IPS-15b (cell line): ENCODE measurements at regions not wholly inside any gene's neighbourhood (a gene's known extent, or its start where the extent isn't known, plus 50 kb on each side); places are given as distances from the start of the nearest gene placed in this dataset.
"Not testable (repeated sequence)": the region's sequence is repeated elsewhere in the genome, so short reads cannot be mapped to it uniquely, and the experiment has no call there.

Source experiments
- H3K27me3 ChIP-seq: one replicate; pipeline ENCODE4 v1.6.1; 2013; ENCODE audit warnings: low read length; ENCODE audit not compliant: control insufficient read depth, insufficient read depth
- H3K36me3 ChIP-seq: one replicate; pipeline ENCODE4 v1.6.1; 2013; ENCODE audit warnings: low read length; ENCODE audit not compliant: control insufficient read depth, insufficient read depth
- H3K4me1 ChIP-seq: one replicate; pipeline ENCODE4 v1.6.1; 2013; ENCODE audit warnings: mild to moderate bottlenecking, low read length; ENCODE audit not compliant: control insufficient read depth, insufficient read depth
- H3K4me3 ChIP-seq: one replicate; pipeline ENCODE4 v1.5.1; 2013; ENCODE audit warnings: low read depth, low read length
- H3K9ac ChIP-seq: one replicate; pipeline ENCODE4 v1.6.1; 2013; ENCODE audit warnings: low read depth, mild to moderate bottlenecking, low read length
- H3K9me3 ChIP-seq: one replicate; pipeline ENCODE4 v1.6.1; 2013; ENCODE audit warnings: mild to moderate bottlenecking, low read length; ENCODE audit not compliant: control insufficient read depth, insufficient read depth

GRCh38 chr11:11207428-11207827 lies 145.6 kb downstream of the CSNK2A3 start:
- Histone ChIP-seq H3K27me3 (no peaks in the 10 kb centered on the region), H3K9ac (no peak overlapping the region), H3K36me3 (no peaks in the 10 kb centered on the region)

GRCh38 chr11:11206484-11206883 lies 146.6 kb downstream of the CSNK2A3 start:
- H3K36me3 ChIP-seq, result no peaks in the 10 kb centered on the region
- H3K9ac ChIP-seq, result no peak overlapping the region
- H3K4me1 ChIP-seq, result no peaks in the 10 kb centered on the region
- H3K9me3 ChIP-seq, result no peaks in the 10 kb centered on the region
- no peak overlapping the region for H3K4me3 ChIP-seq
- no peaks in the 10 kb centered on the region for H3K27me3 ChIP-seq

More at GRCh38 chr11:11207428-11207827, 145.6 kb downstream of the CSNK2A3 start:
- no peaks in the 10 kb centered on the region for H3K9me3 ChIP-seq
- no peak overlapping the region for H3K4me3 ChIP-seq
- H3K4me1 ChIP-seq, result no peaks in the 10 kb centered on the region

DNA sequence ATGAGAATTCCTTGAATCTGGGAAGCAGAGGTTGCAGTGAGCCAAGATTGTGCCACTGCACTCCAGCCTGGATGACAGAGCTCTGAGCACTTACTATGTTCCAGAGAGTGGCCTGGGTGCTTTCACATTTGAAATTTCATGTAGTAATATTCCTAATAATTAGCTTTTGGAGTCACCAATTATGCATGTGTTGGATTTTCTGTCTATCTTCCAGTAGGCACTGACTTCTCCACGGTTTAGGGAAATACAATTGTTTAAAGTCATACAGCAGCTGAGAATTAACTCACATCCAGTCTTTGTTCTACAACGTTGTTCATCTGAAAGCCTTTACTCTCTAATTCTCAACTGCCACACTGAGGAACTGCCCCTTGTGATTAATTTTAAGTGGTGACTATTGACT lies 150.2 kb downstream of the CSNK2A3 start:
- H3K36me3 ChIP-seq, result no peaks in the 10 kb centered on the region
- H3K9ac ChIP-seq, result no peak overlapping the region
- H3K4me1 ChIP-seq, result no peaks in the 10 kb centered on the region
- H3K9me3 ChIP-seq, result no peaks in the 10 kb centered on the region
- no peaks in the 10 kb centered on the region for H3K27me3 ChIP-seq
- no peak overlapping the region for H3K4me3 ChIP-seq

- H3K36me3 ChIP-seq, H3K9me3 ChIP-seq, H3K27me3 ChIP-seq, H3K4me3 ChIP-seq, H3K4me1 ChIP-seq, H3K9ac ChIP-seq: not testable (repeated sequence)
Observed at GRCh38 chr11:11201302-11201701, 151.7 kb downstream of the CSNK2A3 start.

- Histone ChIP-seq H3K9me3 (no peaks in the 10 kb centered on the region), H3K4me1 (no peaks in the 10 kb centered on the region), H3K9ac (no peak overlapping the region), H3K4me3 (no peak overlapping the region), H3K27me3 (no peaks in the 10 kb centered on the region), H3K36me3 (no peaks in the 10 kb centered on the region)
Observed at GRCh38 chr11:11192541-11192940, 160.5 kb downstream of the CSNK2A3 start.

DNA sequence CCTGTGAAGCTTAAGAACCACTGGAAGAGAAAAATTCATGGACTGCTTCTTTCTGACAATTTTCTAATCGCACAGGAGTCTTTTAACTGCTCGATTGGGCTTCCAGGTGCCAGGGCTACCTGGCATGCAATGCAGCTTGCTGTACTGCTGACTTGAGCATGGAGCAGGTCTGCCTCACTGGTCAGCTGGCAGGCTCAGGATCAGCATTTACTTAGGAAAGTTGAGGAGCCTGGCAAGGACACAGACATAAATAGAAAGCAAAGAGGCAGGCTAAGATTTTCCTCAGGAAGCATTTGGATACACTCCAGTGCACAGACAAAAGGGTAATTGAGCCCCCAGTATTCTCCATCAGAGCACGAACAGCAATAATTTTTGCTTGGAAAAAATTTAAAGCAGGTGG lies 163.5 kb downstream of the CSNK2A3 start:
- H3K9ac ChIP-seq, result no peak overlapping the region
- H3K36me3 ChIP-seq, result no peaks in the 10 kb centered on the region
- H3K4me1 ChIP-seq, result no peaks in the 10 kb centered on the region
- H3K9me3 ChIP-seq, result no peaks in the 10 kb centered on the region
- H3K27me3 ChIP-seq, result no peaks in the 10 kb centered on the region
- H3K4me3 ChIP-seq, result no peak overlapping the region

DNA sequence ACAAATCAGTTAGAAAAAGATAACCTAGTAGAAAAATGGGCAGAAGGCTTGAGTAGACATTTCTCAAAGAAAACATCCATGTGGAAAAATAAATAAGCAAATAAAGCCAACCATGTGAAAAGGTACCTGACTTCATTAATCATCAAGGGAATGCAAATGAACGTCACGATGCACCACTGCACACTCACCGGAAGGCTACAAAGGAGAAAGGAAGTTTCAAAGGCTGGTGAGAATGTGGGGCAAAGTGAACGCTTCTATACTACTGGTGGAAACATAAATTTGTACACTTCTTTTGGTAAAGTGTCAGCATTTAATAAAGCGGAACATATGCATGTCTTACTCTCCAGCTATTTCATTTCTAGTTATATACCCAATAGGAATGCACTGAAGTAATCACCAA lies 166.8 kb downstream of the CSNK2A3 start:
- no peaks in the 10 kb centered on the region for H3K36me3 ChIP-seq
- no peaks in the 10 kb centered on the region for H3K4me1 ChIP-seq
- no peaks in the 10 kb centered on the region for H3K27me3 ChIP-seq
- no peaks in the 10 kb centered on the region for H3K9me3 ChIP-seq
- no peak overlapping the region for H3K9ac ChIP-seq
- H3K4me3 ChIP-seq, result no peak overlapping the region

DNA sequence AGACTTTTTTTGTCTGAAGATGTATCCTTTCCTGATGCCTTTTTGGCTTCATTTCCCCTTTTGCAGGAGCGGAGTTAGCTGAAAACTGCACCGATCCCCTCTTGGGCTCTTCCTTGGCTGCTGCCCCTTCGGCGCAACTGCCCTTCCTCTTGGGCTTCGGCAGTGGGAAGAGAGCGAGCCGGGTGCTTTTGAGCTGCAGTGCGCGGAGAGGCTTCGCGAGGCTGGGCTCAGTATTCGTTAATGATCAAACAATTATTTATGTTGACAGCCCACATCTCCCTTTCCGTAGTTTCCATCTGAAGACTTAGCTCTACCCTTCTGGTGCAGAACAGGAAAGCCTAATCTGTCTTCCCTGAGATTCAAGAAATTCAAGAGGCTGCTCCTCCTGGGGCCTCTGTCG lies 170.8 kb downstream of the CSNK2A3 start:
- Histone ChIP-seq H3K27me3 (no peaks in the 10 kb centered on the region), H3K4me1 (no peaks in the 10 kb centered on the region), H3K9ac (no peak overlapping the region), H3K36me3 (no peaks in the 10 kb centered on the region), H3K4me3 (no peak overlapping the region), H3K9me3 (no peaks in the 10 kb centered on the region)

DNA sequence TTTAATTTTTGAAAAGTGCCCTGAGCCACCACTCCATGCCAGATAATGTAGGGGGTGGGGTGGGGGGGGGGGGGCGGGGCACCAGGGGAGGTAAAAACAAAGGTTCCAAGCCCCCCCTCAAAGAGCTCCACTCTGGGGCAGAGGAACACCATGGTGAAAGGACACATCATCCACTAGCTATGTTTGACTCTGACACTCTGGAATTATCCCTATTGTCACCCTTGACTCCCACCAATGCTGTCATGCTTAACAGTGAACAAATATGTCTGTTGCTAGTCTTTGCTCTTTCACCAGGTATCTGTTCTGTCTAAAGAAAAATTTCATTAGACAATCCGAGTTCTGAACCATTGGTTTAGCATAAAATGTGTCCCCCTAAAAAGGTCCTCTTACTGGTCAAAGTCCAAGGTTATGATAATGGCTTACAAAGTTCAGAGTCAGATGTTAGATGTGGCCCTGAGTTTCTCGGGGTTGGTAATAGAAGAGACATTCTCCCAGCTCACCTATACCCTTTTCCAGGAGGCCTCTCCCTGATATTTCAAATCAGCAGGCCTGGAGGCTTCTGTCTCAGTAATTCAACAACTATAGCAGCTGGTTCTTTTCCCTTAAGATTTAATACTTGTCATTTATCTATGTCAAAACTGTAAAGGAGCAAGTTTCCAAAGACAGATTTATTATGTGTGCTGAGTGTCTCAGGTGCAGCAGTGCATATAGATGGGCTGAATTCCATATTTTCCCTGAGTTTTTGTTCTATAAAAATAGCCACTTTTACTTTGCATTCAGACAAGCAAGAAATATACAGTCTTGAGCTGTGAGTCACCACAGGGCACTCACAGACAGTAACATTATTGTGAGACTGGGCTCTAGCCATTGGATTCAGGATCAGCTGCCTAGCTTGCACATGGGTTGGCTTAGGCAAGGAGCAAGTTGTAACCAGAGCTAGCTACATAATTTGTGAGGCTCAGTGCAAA lies 174.1 kb downstream of the CSNK2A3 start:
- no peaks in the 10 kb centered on the region for H3K36me3 ChIP-seq
- no peaks in the 10 kb centered on the region for H3K9me3 ChIP-seq
- no peaks in the 10 kb centered on the region for H3K27me3 ChIP-seq
- no peak overlapping the region for H3K9ac ChIP-seq
- H3K4me3 ChIP-seq, result no peak overlapping the region
- no peaks in the 10 kb centered on the region for H3K4me1 ChIP-seq

DNA sequence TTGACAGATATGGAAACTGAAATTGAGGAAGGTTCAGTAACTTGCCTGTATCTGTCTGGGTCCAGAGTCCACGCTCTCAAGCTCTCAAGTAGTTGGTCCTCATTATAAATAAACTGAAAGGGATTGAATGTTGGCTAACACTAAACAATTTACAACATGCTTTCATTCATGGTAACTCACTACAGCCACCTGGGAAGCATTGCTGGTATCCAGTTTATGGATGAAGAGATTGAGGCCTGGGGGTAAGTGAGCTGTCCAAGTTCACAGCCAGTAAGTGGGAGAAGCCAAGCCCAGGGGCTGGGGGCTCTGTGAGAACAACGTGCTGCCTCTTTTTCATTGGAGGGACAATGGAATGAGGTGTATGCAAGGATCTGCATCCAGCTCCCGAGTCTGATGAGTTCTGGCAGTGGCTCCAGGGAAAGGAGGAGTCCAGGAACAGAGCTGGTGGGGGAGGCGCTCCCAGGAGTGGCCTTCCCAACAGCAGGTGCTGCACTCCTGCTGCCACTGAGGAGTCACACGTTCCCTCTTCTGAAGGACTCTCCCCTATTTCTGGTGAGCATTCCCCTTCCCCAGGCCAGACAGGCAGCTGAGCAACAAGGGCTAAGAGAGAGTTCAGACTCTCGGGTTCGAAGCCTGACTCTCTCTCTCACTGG lies 175.8 kb downstream of the CSNK2A3 start:
- H3K4me1 ChIP-seq, result no peaks in the 10 kb centered on the region
- no peak overlapping the region for H3K4me3 ChIP-seq
- no peaks in the 10 kb centered on the region for H3K36me3 ChIP-seq
- no peak overlapping the region for H3K9ac ChIP-seq
- peaks cover 2% of the 10 kb centered on the region for H3K9me3 ChIP-seq
- H3K27me3 ChIP-seq, result no peaks in the 10 kb centered on the region

DNA sequence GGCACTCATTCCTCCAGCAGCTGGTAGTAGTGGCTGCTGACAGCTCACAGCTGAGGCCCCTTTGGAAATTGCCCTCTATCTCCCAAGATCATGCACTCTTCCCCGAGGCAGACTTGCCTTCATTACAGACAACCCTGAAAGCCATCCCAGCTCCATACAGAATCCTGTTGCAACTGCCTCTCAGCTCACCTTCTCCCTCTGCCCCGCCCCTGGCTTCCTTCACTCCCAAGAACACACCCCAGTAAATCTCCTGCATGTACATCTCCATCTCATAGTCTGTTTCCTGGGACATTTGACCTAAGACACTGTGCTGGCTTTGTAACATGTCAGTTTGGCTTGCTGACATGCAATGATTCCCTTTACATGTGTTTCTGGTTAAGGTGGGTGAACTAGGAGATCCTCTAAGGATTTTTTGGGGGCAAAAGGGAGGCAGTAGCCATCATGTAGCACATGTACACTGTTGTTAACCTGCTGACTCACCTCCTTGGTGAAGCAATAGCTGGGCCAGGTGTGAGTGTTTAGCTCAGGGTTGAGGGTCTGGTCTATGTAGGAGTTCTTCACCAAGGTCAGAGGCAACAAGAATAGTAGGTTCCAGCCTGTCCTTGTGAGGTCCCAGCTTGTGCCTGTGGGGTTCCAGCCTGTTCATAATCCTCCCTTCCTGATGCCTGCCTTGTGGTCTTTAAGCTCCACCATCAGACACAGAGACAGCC lies 179.6 kb downstream of the CSNK2A3 start:
- H3K9me3 ChIP-seq, result peaks cover 2% of the 10 kb centered on the region
- H3K4me1 ChIP-seq, result no peaks in the 10 kb centered on the region
- no peak overlapping the region for H3K4me3 ChIP-seq
- H3K36me3 ChIP-seq, result no peaks in the 10 kb centered on the region
- H3K27me3 ChIP-seq, result no peaks in the 10 kb centered on the region
- no peak overlapping the region for H3K9ac ChIP-seq
